H9 (cell line): ENCODE measurements at regions not wholly inside any gene's neighbourhood (a gene's known extent, or its start where the extent isn't known, plus 50 kb on each side); places are given as distances from the start of the nearest gene placed in this dataset.

Experiments used
- DNase-seq: peaks from one replicate; pipeline ENCODE4 v3.0.0-alpha.2; 2017
- H2AFZ ChIP-seq: one replicate; pipeline ENCODE4 v1.6.1; 2013; ENCODE audit warnings: mild to moderate bottlenecking, low read length, control low read depth, moderate library complexity
- H2AK5ac ChIP-seq: 2 replicates; pipeline ENCODE4 v1.6.1; 2013; ENCODE audit warnings: low read length, control low read depth, mixed read lengths; ENCODE audit not compliant: insufficient read length
- H2BK120ac ChIP-seq: one replicate; pipeline ENCODE4 v1.6.1; 2013; ENCODE audit warnings: low read depth, mild to moderate bottlenecking, low read length, control low read depth, inconsistent platforms; ENCODE audit not compliant: poor library complexity, severe bottlenecking
- H2BK12ac ChIP-seq: 2 replicates; pipeline ENCODE4 v1.6.1; 2013; ENCODE audit warnings: low read length, control low read depth, mixed read lengths, low read depth; ENCODE audit not compliant: insufficient read length
- H2BK15ac ChIP-seq: 2 replicates; pipeline ENCODE4 v1.6.1; 2013; ENCODE audit warnings: low read depth, low read length, control low read depth
- H2BK20ac ChIP-seq: one replicate; pipeline ENCODE4 v1.6.1; 2013; ENCODE audit warnings: low read depth, mild to moderate bottlenecking, low read length, control low read depth, inconsistent platforms; ENCODE audit not compliant: poor library complexity, severe bottlenecking
- H2BK5ac ChIP-seq: 2 replicates; pipeline ENCODE4 v1.6.1; 2013; ENCODE audit warnings: low read length, control low read depth, mixed read lengths; ENCODE audit not compliant: insufficient read length
- H3K14ac ChIP-seq: 2 replicates; pipeline ENCODE4 v1.6.1; 2013; ENCODE audit warnings: low read length, control low read depth; ENCODE audit not compliant: insufficient read depth
- H3K18ac ChIP-seq: 2 replicates; pipeline ENCODE4 v1.6.1; 2013; ENCODE audit warnings: low read depth, mild to moderate bottlenecking, mixed read lengths, low read length, control low read depth; ENCODE audit not compliant: insufficient read length
- H3K23ac ChIP-seq: 2 replicates; pipeline ENCODE4 v1.6.1; 2013; ENCODE audit warnings: low read length, control low read depth, mixed read lengths, low read depth; ENCODE audit not compliant: insufficient read length
- H3K23me2 ChIP-seq: 2 replicates; pipeline ENCODE4 v1.6.1; 2013; ENCODE audit warnings: low read depth, mild to moderate bottlenecking, mixed read lengths, low read length, control low read depth; ENCODE audit not compliant: insufficient read length, poor library complexity, severe bottlenecking
- H3K27ac ChIP-seq: 2 replicates; pipeline ENCODE4 v1.5.1; 2013; ENCODE audit warnings: low read length, control low read depth, mixed read lengths, low read depth; ENCODE audit not compliant: insufficient read length
- H3K27me3 ChIP-seq: 2 replicates; pipeline ENCODE4 v1.6.1; 2013; ENCODE audit warnings: low read length, control low read depth, inconsistent platforms; ENCODE audit not compliant: insufficient read depth
- H3K4ac ChIP-seq: 2 replicates; pipeline ENCODE4 v1.6.1; 2013; ENCODE audit warnings: low read depth, mild to moderate bottlenecking, control low read depth, inconsistent platforms, low read length, moderate library complexity
- H3K4me1 ChIP-seq: 2 replicates; pipeline ENCODE4 v1.6.1; 2013; ENCODE audit warnings: low read length, control low read depth, inconsistent platforms; ENCODE audit not compliant: insufficient read depth
- H3K4me2 ChIP-seq: 2 replicates; pipeline ENCODE4 v1.6.1; 2013; ENCODE audit warnings: low read length, control low read depth, mixed read lengths; ENCODE audit not compliant: insufficient read length, insufficient read depth
- H3K56ac ChIP-seq: 2 replicates; pipeline ENCODE4 v1.6.1; 2013; ENCODE audit warnings: low read depth, mild to moderate bottlenecking, mixed read lengths, low read length, control low read depth; ENCODE audit not compliant: insufficient read length
- H3K79me1 ChIP-seq: 2 replicates; pipeline ENCODE4 v1.6.1; 2013; ENCODE audit warnings: low read depth, mild to moderate bottlenecking, moderate library complexity, low read length, control low read depth, inconsistent platforms; ENCODE audit not compliant: insufficient read depth, poor library complexity, severe bottlenecking
- H3K79me2 ChIP-seq: 2 replicates; pipeline ENCODE4 v1.6.1; 2013; ENCODE audit warnings: low read length, control low read depth, inconsistent platforms; ENCODE audit not compliant: insufficient read depth
- H3K9ac ChIP-seq: 2 replicates; pipeline ENCODE4 v1.6.1; 2013; ENCODE audit warnings: low read length, control low read depth, mixed read lengths; ENCODE audit not compliant: insufficient read length; ENCODE audit errors: extremely low read depth
- H3K9me3 ChIP-seq: one replicate; pipeline ENCODE4 v1.6.1; 2013; ENCODE audit warnings: low read depth, low read length, inconsistent platforms; ENCODE audit not compliant: control insufficient read depth
- H3T11ph ChIP-seq: one replicate; pipeline ENCODE4 v1.6.1; 2013; ENCODE audit warnings: mild to moderate bottlenecking, low read length, control low read depth, inconsistent platforms
- H4K20me1 ChIP-seq: one replicate; pipeline ENCODE4 v1.6.1; 2013; ENCODE audit not compliant: control insufficient read depth, insufficient read length, insufficient read depth
- H4K5ac ChIP-seq: 2 replicates; pipeline ENCODE4 v1.6.1; 2013; ENCODE audit warnings: low read depth, mild to moderate bottlenecking, mixed read lengths, low read length, control low read depth; ENCODE audit not compliant: insufficient read length
- H4K8ac ChIP-seq: replicated peaks from 2 replicates; pipeline ENCODE4 v1.6.1; 2013; ENCODE audit warnings: low read length, control low read depth, mixed read lengths, low read depth; ENCODE audit not compliant: insufficient read length
- H4K91ac ChIP-seq: 2 replicates; pipeline ENCODE4 v1.6.1; 2013; ENCODE audit warnings: low read depth, mild to moderate bottlenecking, moderate library complexity, mixed read lengths, low read length, control low read depth; ENCODE audit not compliant: insufficient read length
- H3K27ac Mint-ChIP-seq, 3 experiments: 2 replicates in 2 of 3; 3 replicates in 1 of 3; pipeline ENCODE4 v1.8.0; 2020 to 2021; ENCODE audit warnings: mixed read lengths in 3 of 3, mild to moderate bottlenecking in 1 of 3, moderate library complexity in 1 of 3
- H3K27me3 Mint-ChIP-seq: 2 replicates; pipeline ENCODE4 v1.8.0; 2021; ENCODE audit warnings: low read depth, mild to moderate bottlenecking, moderate library complexity, mixed read lengths
- H3K36me3 Mint-ChIP-seq, 3 experiments: 2 replicates in 2 of 3; 3 replicates in 1 of 3; pipeline ENCODE4 v1.8.0; 2020 to 2021; ENCODE audit warnings: low read depth in 3 of 3, mixed read lengths in 3 of 3; ENCODE audit not compliant: insufficient read depth in 1 of 3
- H3K4me1 Mint-ChIP-seq, 2 experiments: 2 replicates each; pipeline ENCODE4 v1.8.0; 2020; ENCODE audit warnings: mixed read lengths in 2 of 2
- H3K4me3 Mint-ChIP-seq, 2 experiments: 2 replicates in 1 of 2; 3 replicates in 1 of 2; pipeline ENCODE4 v1.8.0; 2020 to 2021; ENCODE audit warnings: mild to moderate bottlenecking in 2 of 2, mixed read lengths in 2 of 2, moderate library complexity in 1 of 2
- H3K9me3 Mint-ChIP-seq, 2 experiments: 2 replicates in 1 of 2; 3 replicates in 1 of 2; pipeline ENCODE4 v1.8.0; 2020; ENCODE audit warnings: mild to moderate bottlenecking in 2 of 2, mixed read lengths in 2 of 2, moderate library complexity in 1 of 2
- CTCF ChIP-seq: fragments of 200-600 bp; sonication (generic); conservative IDR thresholded peaks from 3 replicates; pipeline ENCODE4 v1.8.0; 2021; ENCODE audit warnings: antibody characterized with exemption, mild to moderate bottlenecking
- WGBS: extraction: QIAGEN DNeasy Blood & Tissue Kit; methylation state at CpG from one replicate; pipeline ENCODE4 v1.1.7; 2013; ENCODE audit warnings: missing lambda C conversion rate, low lambda C conversion rate, mixed read lengths; ENCODE audit not compliant: insufficient read length; ENCODE audit errors: extremely low coverage; 5-methylcytosine and 5-hydroxymethylcytosine counted together

- no peak for TF ChIP-seq CTCF
- Histone ChIP-seq H3T11ph (no peak overlapping the region), H3K27me3 (no peaks in the 10 kb centered on the region), H3K9ac (no peak overlapping the region), H3K4me2 (no peak overlapping the region), H3K27ac (no peak overlapping the region), H3K4me1 (no peaks in the 10 kb centered on the region; the same call in 1 of the 2 replicates), H4K91ac (no peak overlapping the region), H3K56ac (no peak overlapping the region), H2BK15ac (no peak overlapping the region), H3K23me2 (no peaks in the 10 kb centered on the region), H2AK5ac (no peak overlapping the region), H3K14ac (no peak overlapping the region), H3K79me2 (no peaks in the 10 kb centered on the region), H4K20me1 (no peaks in the 10 kb centered on the region), H3K18ac (no peak overlapping the region), H3K23ac (no peak overlapping the region), H2BK12ac (no peak overlapping the region), H2BK20ac (no peak overlapping the region), H4K5ac (no peak overlapping the region), H3K9me3 (no peaks in the 10 kb centered on the region), H2BK120ac (no peak overlapping the region), H4K8ac (no peak overlapping the region), H2BK5ac (no peak overlapping the region), H2AFZ (no peak overlapping the region), H3K4ac (no peak overlapping the region), H3K79me1 (no peaks in the 10 kb centered on the region)
- Mint-ChIP-seq H3K4me3 (peak overlapping the region in 1 of 2 experiments; percentile 1; a peak in 1 of 5 replicates), H3K36me3 (no peaks in the 10 kb centered on the region), H3K27me3 (no peaks in the 10 kb centered on the region; the same call in 1 of the 2 replicates), H3K4me1 (peaks cover 19 to 21% of the 10 kb centered on the region in 2 experiments), H3K9me3 (no peaks in the 10 kb centered on the region), H3K27ac (no peak overlapping the region; a peak in 1 of 7 replicates)
- no peak for DNase-seq
- no CpG with 5 or more reads among the region's 2 CpGs for WGBS
These were observed 174.0 kb upstream of the NTF3 start for GRCh38 chr12:5257763-5258495.
